ENCODE measurements at regions not wholly inside any gene's neighbourhood (a gene's known extent, or its start where the extent isn't known, plus 50 kb on each side); places are given as distances from the start of the nearest gene placed in this dataset.
"Not testable (repeated sequence)": the region's sequence is repeated elsewhere in the genome, so short reads cannot be mapped to it uniquely, and the experiment has no call there.

- no peak for DNase-seq
Measured at GRCh38 chr15:95097361-95097760, 866.0 kb downstream of the MCTP2 start.

- DNase-seq: no peak
Measured at GRCh38 chr15:95105229-95105628, 873.9 kb downstream of the MCTP2 start.

- DNase-seq: no peak
Measured at GRCh38 chr15:95106801-95107200, 875.4 kb downstream of the MCTP2 start.

- DNase-seq: no peak
Measured at GRCh38 chr15:95108673-95109072, 877.3 kb downstream of the MCTP2 start.

- no peak for DNase-seq
Measured at GRCh38 chr15:95111969-95112368, 880.6 kb downstream of the MCTP2 start.

GRCh38 chr15:95113041-95113440, 881.7 kb downstream of the MCTP2 start:
- DNase-seq: no peak

DNA sequence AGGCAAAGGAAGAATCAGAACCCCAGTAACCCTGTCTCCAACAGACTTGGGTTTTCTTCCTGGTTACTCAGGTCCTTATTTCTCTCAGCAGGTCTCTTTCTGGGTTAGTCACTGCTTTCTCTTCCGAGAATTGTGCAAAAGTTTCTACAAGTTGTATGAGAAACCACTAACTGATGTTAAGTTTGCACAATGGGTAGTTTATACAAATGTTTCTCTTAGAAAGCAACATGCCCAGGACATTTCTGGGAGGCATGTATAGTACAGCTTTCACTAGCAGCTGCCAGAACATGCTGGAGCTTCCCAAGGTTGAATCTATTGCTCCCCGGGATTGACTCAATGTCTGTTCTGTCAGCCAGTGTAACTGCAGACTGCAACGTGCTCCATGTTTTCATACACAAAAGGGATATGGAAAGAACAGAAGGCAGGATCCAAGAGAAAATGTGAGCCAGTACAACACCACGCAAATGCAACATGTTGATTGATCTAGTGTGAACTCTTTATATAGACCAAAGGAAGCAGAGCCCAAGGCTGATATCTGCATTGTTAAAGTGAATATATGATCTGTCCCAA, 887.8 kb downstream of the MCTP2 start:
- no peak for DNase-seq

GRCh38 chr15:95120595-95120994, 889.2 kb downstream of the MCTP2 start:
- DNase-seq: no peak

GRCh38 chr15:95121191-95121590, 889.8 kb downstream of the MCTP2 start:
- DNase-seq: no peak

DNA sequence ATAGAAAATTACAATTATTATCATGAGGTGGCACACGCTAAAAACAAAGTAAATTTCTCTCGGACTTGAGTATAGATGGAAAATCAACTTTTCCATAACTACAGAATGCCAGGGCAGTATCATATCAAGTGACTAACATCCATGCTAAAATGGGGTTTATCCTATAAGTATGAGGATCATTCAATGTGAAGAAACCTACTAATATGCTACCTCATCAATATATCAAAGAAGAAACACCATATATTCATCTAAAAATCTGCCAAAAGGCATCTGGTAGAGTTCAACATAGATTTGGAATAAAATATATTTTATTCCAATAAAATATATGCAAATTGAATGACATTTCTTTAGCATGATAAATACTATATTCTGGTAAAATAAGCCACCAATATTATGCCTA, 894.4 kb downstream of the MCTP2 start:
- no peak for DNase-seq

DNA sequence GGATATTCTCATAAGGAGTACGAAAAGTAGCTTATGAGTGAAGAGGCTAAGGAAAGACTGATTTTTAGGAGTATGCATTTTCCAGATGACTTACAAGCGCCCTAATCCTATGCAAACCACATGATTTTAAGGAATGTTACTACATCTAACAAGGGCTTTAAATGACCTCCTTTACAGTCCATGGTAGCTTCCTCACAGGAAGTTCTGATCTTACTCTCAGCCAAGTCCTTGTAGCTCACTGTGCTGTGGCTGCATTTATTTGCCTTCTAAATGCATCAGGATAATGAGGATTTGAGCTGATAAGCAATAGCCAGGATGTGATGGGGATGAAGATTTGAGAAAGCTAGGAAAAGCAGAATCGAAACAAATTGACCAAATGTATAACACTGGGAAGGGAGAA, 896.0 kb downstream of the MCTP2 start:
- DNase-seq: no peak

GRCh38 chr15:95129574-95129973, 898.2 kb downstream of the MCTP2 start:
- DNase-seq: no peak

- no peak for DNase-seq
Measured at GRCh38 chr15:95131131-95131556, 899.8 kb downstream of the MCTP2 start.

GRCh38 chr15:95132774-95133173, 901.4 kb downstream of the MCTP2 start:
- DNase-seq: no peak

GRCh38 chr15:95134431-95135110, 903.2 kb downstream of the MCTP2 start:
- DNase-seq: no peak

- DNase-seq: no peak
Measured at GRCh38 chr15:95138604-95139270, 907.4 kb downstream of the MCTP2 start.

DNA sequence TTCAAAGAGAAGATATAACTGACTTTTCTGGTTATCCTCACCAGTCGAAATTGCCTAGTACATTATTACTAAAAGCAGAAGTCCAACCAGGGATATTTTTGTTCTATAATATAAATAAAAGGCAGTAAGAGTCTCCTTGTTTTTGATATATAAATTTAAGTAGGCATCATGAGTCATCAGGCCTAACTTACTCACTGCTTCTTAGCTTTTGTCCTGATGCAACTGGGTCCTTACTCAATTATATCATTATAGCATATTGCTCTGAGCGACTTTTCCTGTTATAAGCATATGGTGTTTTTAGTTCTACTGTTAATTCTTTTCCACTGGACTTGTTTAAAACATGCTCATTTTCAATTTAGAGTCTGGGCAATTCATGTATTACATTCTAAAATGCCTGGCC, 910.1 kb downstream of the MCTP2 start:
- no peak for DNase-seq

- DNase-seq: no peak
Measured at GRCh38 chr15:95142531-95142930, 911.2 kb downstream of the MCTP2 start.

- DNase-seq: no peak
Measured at GRCh38 chr15:95146481-95146880, 915.1 kb downstream of the MCTP2 start.

GRCh38 chr15:95148183-95148582, 916.8 kb downstream of the MCTP2 start:
- DNase-seq: no peak

DNA sequence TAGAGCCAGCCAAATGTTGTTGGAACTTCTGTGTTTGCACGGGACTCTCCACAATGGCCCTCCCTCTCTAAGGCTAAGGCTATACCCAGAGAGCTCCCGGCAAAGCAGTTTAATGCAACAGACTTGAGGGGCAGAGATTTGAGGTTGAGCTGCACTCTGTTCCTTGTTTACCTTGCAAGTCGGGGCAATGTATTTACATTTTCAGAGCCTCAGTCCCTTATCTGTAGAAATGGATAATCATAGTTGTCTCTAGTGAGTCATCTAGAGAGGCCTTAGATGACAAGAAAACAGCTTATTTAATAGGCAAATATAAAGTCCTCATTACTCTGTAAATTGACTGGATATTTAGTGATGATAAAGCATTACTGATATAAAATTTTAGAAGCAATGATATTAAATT, 917.7 kb downstream of the MCTP2 start:
- DNase-seq: no peak

DNA sequence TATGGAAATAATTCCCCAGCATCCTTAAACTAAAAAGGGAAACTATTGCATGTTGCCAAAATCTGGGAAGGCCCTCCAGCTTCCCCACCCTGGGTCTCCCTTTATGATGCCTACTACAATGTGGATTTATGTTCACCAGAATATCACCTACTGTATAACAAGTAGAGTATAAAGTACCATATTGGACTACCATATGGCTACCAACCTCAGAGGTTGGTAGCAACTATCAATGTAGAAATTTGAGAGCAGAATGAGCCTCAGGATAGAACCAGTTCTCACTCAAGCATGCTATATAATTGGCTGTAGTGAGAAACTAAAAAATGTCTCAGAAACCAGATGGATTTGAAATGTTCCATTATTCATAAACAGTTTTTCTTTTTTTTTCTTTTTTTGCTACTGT, 918.4 kb downstream of the MCTP2 start:
- no peak for DNase-seq

- DNase-seq: no peak
Measured at GRCh38 chr15:95150466-95150865, 919.1 kb downstream of the MCTP2 start.

GRCh38 chr15:95152741-95153140, 921.4 kb downstream of the MCTP2 start:
- no peak for DNase-seq

DNA sequence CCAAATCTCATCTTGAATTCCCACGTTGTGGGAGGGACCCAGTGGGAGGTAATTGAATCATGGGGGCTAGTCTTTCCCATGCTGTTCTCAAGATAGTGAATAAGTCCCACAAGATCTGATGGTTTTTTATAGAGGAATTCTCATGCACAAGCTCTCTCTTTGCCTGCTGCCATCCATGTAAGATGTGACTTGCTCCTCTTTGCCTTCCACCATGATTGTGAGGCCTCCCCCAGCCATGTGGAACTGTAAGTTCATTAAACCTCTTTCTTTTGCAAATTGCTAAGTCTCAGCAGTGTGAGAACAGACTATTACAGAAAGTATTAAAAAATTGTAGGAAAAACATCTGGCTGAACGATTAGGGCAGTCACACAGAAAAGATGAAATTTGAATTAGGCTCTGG, 921.8 kb downstream of the MCTP2 start:
- DNase-seq: not testable (repeated sequence)
